Suppressor macrophage treated with lipopolysaccharide for 4 hours (primary cell): ENCODE measurements at regions not wholly inside any gene's neighbourhood (a gene's known extent, or its start where the extent isn't known, plus 50 kb on each side); places are given as distances from the start of the nearest gene placed in this dataset.

Source experiments
- DNase-seq: peaks from one replicate; pipeline ENCODE4 v3.0.0-alpha.2; 2020

- DNase-seq, result no peak
Observed at GRCh38 chr6:125662296-125662695, 87.1 kb upstream of the HEY2 start.

GRCh38 chr6:125665295-125665814 is 84.1 kb upstream of the HEY2 start:
- no peak for DNase-seq

GRCh38 chr6:125667326-125667725 is 82.1 kb upstream of the HEY2 start:
- DNase-seq, result no peak

- DNase-seq, result no peak
Observed at GRCh38 chr6:125668071-125668470, 81.4 kb upstream of the HEY2 start.

GRCh38 chr6:125670568-125670967 is 78.9 kb upstream of the HEY2 start:
- no peak for DNase-seq

GRCh38 chr6:125671323-125671722 is 78.1 kb upstream of the HEY2 start:
- DNase-seq, result no peak

- DNase-seq, result no peak
Observed at GRCh38 chr6:125674230-125674629, 75.2 kb upstream of the HEY2 start.

GRCh38 chr6:125678601-125679000 is 70.8 kb upstream of the HEY2 start:
- DNase-seq, result no peak

- DNase-seq, result no peak
Observed at GRCh38 chr6:125679128-125679527, 70.3 kb upstream of the HEY2 start.

GRCh38 chr6:125679651-125680050 is 69.8 kb upstream of the HEY2 start:
- no peak for DNase-seq

- DNase-seq, result no peak
Observed at GRCh38 chr6:125682939-125683338, 66.5 kb upstream of the HEY2 start.

- no peak for DNase-seq
Observed at GRCh38 chr6:125688138-125688537, 61.3 kb upstream of the HEY2 start.

GRCh38 chr6:125693480-125693879 is 56.0 kb upstream of the HEY2 start:
- no peak for DNase-seq

GRCh38 chr6:125699591-125699990 is 49.8 kb upstream of the HEY2 start:
- no peak for DNase-seq
